ENCODE measurements at regions not wholly inside any gene's neighbourhood (a gene's known extent, or its start where the extent isn't known, plus 50 kb on each side); places are given as distances from the start of the nearest gene placed in this dataset.

- intact Hi-C loops (cut with DNase I), result no loop called here
- WGBS, 3 donors, result 67 to 83% (median 76%) methylated on average over 4 of the region's 4 CpGs
- no peak overlapping the region for H3K27ac ChIP-seq
- DNase-seq, result no peak
- no peaks in the 10 kb centered on the region for H3K9me3 ChIP-seq
- no peaks in the 10 kb centered on the region for H3K4me1 ChIP-seq (ENCODE audit: insufficient read depth)
- no peaks in the 10 kb centered on the region for H3K27me3 ChIP-seq
- H3K36me3 ChIP-seq, result no peaks in the 10 kb centered on the region
- TF ChIP-seq POLR2A (IDR thresholded peaks at IDR 0.05) (no peak), EP300 (IDR thresholded peaks at IDR 0.05) (no peak)
- TF ChIP-seq, protein P1, sequence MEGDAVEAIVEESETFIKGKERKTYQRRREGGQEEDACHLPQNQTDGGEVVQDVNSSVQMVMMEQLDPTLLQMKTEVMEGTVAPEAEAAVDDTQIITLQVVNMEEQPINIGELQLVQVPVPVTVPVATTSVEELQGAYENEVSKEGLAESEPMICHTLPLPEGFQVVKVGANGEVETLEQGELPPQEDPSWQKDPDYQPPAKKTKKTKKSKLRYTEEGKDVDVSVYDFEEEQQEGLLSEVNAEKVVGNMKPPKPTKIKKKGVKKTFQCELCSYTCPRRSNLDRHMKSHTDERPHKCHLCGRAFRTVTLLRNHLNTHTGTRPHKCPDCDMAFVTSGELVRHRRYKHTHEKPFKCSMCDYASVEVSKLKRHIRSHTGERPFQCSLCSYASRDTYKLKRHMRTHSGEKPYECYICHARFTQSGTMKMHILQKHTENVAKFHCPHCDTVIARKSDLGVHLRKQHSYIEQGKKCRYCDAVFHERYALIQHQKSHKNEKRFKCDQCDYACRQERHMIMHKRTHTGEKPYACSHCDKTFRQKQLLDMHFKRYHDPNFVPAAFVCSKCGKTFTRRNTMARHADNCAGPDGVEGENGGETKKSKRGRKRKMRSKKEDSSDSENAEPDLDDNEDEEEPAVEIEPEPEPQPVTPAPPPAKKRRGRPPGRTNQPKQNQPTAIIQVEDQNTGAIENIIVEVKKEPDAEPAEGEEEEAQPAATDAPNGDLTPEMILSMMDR (IDR thresholded peaks at IDR 0.05), result no peak
- no peak overlapping the region for H3K4me3 ChIP-seq
These were observed 355.2 kb downstream of the DCAF12L2 start for GRCh38 chrX:125810856-125811255.

DNA sequence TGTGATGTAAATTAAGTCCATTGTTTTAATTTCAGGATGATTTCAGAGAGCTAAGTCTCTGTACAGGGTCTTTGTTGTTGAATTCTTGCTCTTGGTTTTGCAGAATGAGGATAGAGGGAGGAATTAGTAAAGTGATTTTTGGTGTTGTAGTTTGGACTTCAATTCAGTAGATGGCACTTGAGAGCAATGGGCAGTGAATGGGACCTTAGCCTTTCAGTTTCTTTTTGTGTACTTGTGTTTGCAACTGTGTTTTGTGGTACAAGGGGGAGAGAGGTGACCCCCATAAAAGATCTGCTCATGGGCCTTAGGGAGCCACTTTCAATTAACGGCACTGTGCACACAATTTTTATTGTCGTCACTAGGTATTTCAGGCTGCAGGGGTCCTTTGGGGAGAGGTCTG, 340.0 kb downstream of the DCAF12L2 start:
- Histone ChIP-seq H3K4me3 (no peak overlapping the region), H3K4me1 (ENCODE audit: insufficient read depth) (no peaks in the 10 kb centered on the region), H3K27me3 (no peaks in the 10 kb centered on the region), H3K36me3 (no peaks in the 10 kb centered on the region), H3K9me3 (no peaks in the 10 kb centered on the region), H3K27ac (no peak overlapping the region)
- TF ChIP-seq POLR2A (IDR thresholded peaks at IDR 0.05), result no peak
- TF ChIP-seq, protein P1 (IDR thresholded peaks at IDR 0.05), result no peak
- no peak for TF ChIP-seq EP300 (IDR thresholded peaks at IDR 0.05)
- intact Hi-C loops (cut with DNase I), result no loop called here
- 67 to 74% (median 73%) methylated on average over 2 of the region's 2 CpGs for WGBS, 3 donors
- no peak for DNase-seq

- H3K9me3 ChIP-seq, result no peaks in the 10 kb centered on the region
- H3K27ac ChIP-seq, result no peak overlapping the region
- no peaks in the 10 kb centered on the region for H3K4me1 ChIP-seq (ENCODE audit: insufficient read depth)
- no peaks in the 10 kb centered on the region for H3K36me3 ChIP-seq
- DNase-seq, result no peak
- TF ChIP-seq, protein P1 (IDR thresholded peaks at IDR 0.05), result no peak
- TF ChIP-seq EP300 (IDR thresholded peaks at IDR 0.05) (no peak), POLR2A (IDR thresholded peaks at IDR 0.05) (no peak)
- intact Hi-C loops (cut with DNase I), result no loop called here
- no peak overlapping the region for H3K4me3 ChIP-seq
- 76 to 84% (median 80%) methylated on average over 4 to 6 of the region's 6 CpGs for WGBS, 3 donors
- H3K27me3 ChIP-seq, result no peaks in the 10 kb centered on the region
These were observed 339.2 kb downstream of the DCAF12L2 start for GRCh38 chrX:125826774-125827451.

DNA sequence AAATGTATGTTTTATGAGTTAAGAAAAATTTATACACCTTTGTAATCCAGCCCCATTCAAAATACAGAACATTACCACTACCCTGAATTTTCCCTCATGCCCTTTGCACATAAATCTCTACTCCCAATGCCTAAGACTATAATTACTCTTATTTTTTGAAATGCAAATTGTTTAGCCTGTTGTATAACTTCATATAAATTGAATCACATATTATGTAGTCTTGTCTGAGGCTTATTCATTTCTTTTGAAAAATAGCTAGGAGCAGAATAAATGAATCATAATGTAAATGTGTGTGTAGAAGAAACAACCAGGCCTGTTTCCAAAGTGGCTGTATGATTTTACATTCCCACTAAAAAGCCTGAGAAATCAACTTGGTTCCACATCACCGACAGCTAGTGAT, 319.8 kb downstream of the DCAF12L2 start:
- no peaks in the 10 kb centered on the region for H3K9me3 ChIP-seq
- WGBS, 3 donors, result 58 to 83% (median 81%) methylated on average over 1 of the region's 1 CpG
- H3K4me3 ChIP-seq, result no peak overlapping the region
- DNase-seq, result no peak
- intact Hi-C loops (cut with DNase I), result no loop called here
- H3K4me1 ChIP-seq (ENCODE audit: insufficient read depth), result no peaks in the 10 kb centered on the region
- H3K36me3 ChIP-seq, result no peaks in the 10 kb centered on the region
- H3K27ac ChIP-seq, result no peak overlapping the region
- no peaks in the 10 kb centered on the region for H3K27me3 ChIP-seq
- TF ChIP-seq, protein P1 (IDR thresholded peaks at IDR 0.05), result no peak
- TF ChIP-seq EP300 (IDR thresholded peaks at IDR 0.05) (no peak), POLR2A (IDR thresholded peaks at IDR 0.05) (no peak)

All from ovary (tissue), 7 donors.